ENCODE measurements at regions not wholly inside any gene's neighbourhood (a gene's known extent, or its start where the extent isn't known, plus 50 kb on each side); places are given as distances from the start of the nearest gene placed in this dataset.

- H3K9me3 Mint-ChIP-seq, result peaks cover 15% of the 10 kb centered on the region
- H3K27ac Mint-ChIP-seq, result no peak overlapping the region
- TF ChIP-seq CTCF (conservative IDR thresholded peaks at IDR 0.05), result no peak
- no peak overlapping the region for H3K4me3 Mint-ChIP-seq
- no peak for DNase-seq (ENCODE audit: extremely low spot score, unreplicated experiment)
- peaks cover 7% of the 10 kb centered on the region for H3K4me1 Mint-ChIP-seq (ENCODE audit: unreplicated experiment)
- H3K36me3 Mint-ChIP-seq, result no peaks in the 10 kb centered on the region
- peaks cover 7% of the 10 kb centered on the region for H3K27me3 Mint-ChIP-seq
Observed at GRCh38 chr13:97879646-97880310, 73.7 kb upstream of the IPO5 start.

GRCh38 chr13:97880311-97880675 lies 73.2 kb upstream of the IPO5 start:
- peaks cover 7% of the 10 kb centered on the region for H3K27me3 Mint-ChIP-seq
- no peak for DNase-seq (ENCODE audit: extremely low spot score, unreplicated experiment)
- peaks cover 15% of the 10 kb centered on the region for H3K9me3 Mint-ChIP-seq
- H3K4me1 Mint-ChIP-seq (ENCODE audit: unreplicated experiment), result peaks cover 7% of the 10 kb centered on the region
- H3K4me3 Mint-ChIP-seq, result no peak overlapping the region
- H3K36me3 Mint-ChIP-seq, result no peaks in the 10 kb centered on the region
- no peak overlapping the region for H3K27ac Mint-ChIP-seq
- no peak for TF ChIP-seq CTCF (conservative IDR thresholded peaks at IDR 0.05)

GRCh38 chr13:97881556-97881955 lies 71.9 kb upstream of the IPO5 start:
- Mint-ChIP-seq H3K27me3 (peaks cover 7% of the 10 kb centered on the region), H3K4me1 (ENCODE audit: unreplicated experiment) (peaks cover 7% of the 10 kb centered on the region), H3K4me3 (no peak overlapping the region), H3K36me3 (no peaks in the 10 kb centered on the region), H3K27ac (no peak overlapping the region), H3K9me3 (peaks cover 12% of the 10 kb centered on the region)
- DNase-seq (ENCODE audit: extremely low spot score, unreplicated experiment), result no peak
- TF ChIP-seq CTCF (conservative IDR thresholded peaks at IDR 0.05), result no peak

GRCh38 chr13:97883396-97883795 lies 70.1 kb upstream of the IPO5 start:
- peak overlapping the region; percentile 92 for H3K27ac Mint-ChIP-seq
- DNase-seq (ENCODE audit: extremely low spot score, unreplicated experiment), result no peak
- H3K36me3 Mint-ChIP-seq, result no peaks in the 10 kb centered on the region
- H3K4me1 Mint-ChIP-seq (ENCODE audit: unreplicated experiment), result peaks cover 7% of the 10 kb centered on the region
- no peak for TF ChIP-seq CTCF (conservative IDR thresholded peaks at IDR 0.05)
- peaks cover 21% of the 10 kb centered on the region for H3K9me3 Mint-ChIP-seq
- H3K27me3 Mint-ChIP-seq, result peaks cover 7% of the 10 kb centered on the region
- H3K4me3 Mint-ChIP-seq, result peak overlapping the region; percentile 76

GRCh38 chr13:97884707-97885468 lies 68.6 kb upstream of the IPO5 start:
- no peak for DNase-seq (ENCODE audit: extremely low spot score, unreplicated experiment)
- no peaks in the 10 kb centered on the region for H3K36me3 Mint-ChIP-seq
- no peak for TF ChIP-seq CTCF (conservative IDR thresholded peaks at IDR 0.05)
- peaks cover 7% of the 10 kb centered on the region for H3K27me3 Mint-ChIP-seq
- H3K9me3 Mint-ChIP-seq, result peaks cover 24% of the 10 kb centered on the region
- H3K4me1 Mint-ChIP-seq (ENCODE audit: unreplicated experiment), result peaks cover 10% of the 10 kb centered on the region
- no peak overlapping the region for H3K4me3 Mint-ChIP-seq
- H3K27ac Mint-ChIP-seq, result no peak overlapping the region

Data from type B pancreatic cell (in vitro differentiated cells).